NT2/D1 (cell line): ENCODE measurements at regions not wholly inside any gene's neighbourhood (a gene's known extent, or its start where the extent isn't known, plus 50 kb on each side); places are given as distances from the start of the nearest gene placed in this dataset.

Source experiments
- DNase-seq: peaks from one replicate; pipeline ENCODE4 v3.0.0-alpha.2; 2011; ENCODE audit warnings: low read depth, low spot score
- H3K27me3 ChIP-seq: 2 replicates; pipeline ENCODE4 v1.6.0; 2011; ENCODE audit warnings: mild to moderate bottlenecking; ENCODE audit not compliant: insufficient read length, insufficient read depth
- H3K36me3 ChIP-seq: 2 replicates; pipeline ENCODE4 v1.6.1; 2011; ENCODE audit warnings: mild to moderate bottlenecking, low read length, mixed read lengths; ENCODE audit not compliant: insufficient read depth, insufficient read length
- H3K4me1 ChIP-seq: 2 replicates; pipeline ENCODE4 v1.5.1; 2011; ENCODE audit not compliant: insufficient read depth, insufficient read length
- H3K4me3 ChIP-seq: 2 replicates; pipeline ENCODE4 v1.5.1; 2011; ENCODE audit warnings: low read depth; ENCODE audit not compliant: insufficient read length
- H3K9ac ChIP-seq: 2 replicates; pipeline ENCODE4 v1.6.0; 2011; ENCODE audit warnings: low read depth; ENCODE audit not compliant: insufficient read length
- H3K9me3 ChIP-seq: 2 replicates; pipeline ENCODE4 v1.5.1; 2011; ENCODE audit warnings: mild to moderate bottlenecking, low read length; ENCODE audit not compliant: insufficient read depth
- SUZ12 ChIP-seq: IDR thresholded peaks from 2 replicates; pipeline ENCODE4 v1.6.1; 2011; ENCODE audit not compliant: insufficient read length, insufficient read depth; ENCODE audit errors: extremely low read depth
- YY1 ChIP-seq: IDR thresholded peaks from 2 replicates; pipeline ENCODE4 v1.6.1; 2011; ENCODE audit not compliant: insufficient read length, insufficient read depth
- ZNF274 ChIP-seq: IDR thresholded peaks from 2 replicates; pipeline ENCODE4 v1.6.1; 2011; ENCODE audit warnings: mild to moderate bottlenecking, low read depth, low read length

DNA sequence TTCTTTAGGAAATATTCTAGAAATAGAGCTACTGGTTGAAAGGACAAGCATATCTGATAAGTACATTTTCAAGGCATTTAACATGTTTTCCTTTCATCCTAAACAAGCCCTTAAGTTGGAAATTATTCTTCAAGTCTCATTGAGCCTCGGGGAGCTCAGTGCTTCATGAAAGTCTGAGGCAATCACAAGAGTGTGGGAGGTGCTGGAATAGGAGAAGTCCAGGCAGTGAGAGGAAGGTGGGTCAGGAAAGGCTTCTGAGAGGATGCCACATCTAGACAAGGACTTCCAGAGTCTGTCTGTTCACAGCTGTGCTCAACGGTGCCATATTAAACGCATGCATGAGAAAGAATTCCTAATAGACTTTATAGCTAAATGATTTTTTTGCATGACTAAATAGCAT lies 69.8 kb downstream of the CD83 start:
- Histone ChIP-seq H3K9ac (no peak overlapping the region), H3K9me3 (peaks cover 13% of the 10 kb centered on the region; the same call in 1 of the 2 replicates), H3K36me3 (no peaks in the 10 kb centered on the region), H3K27me3 (no peaks in the 10 kb centered on the region), H3K4me1 (no peaks in the 10 kb centered on the region), H3K4me3 (no peak overlapping the region)
- no peak for TF ChIP-seq ZNF274
- no peak for TF ChIP-seq SUZ12
- no peak for TF ChIP-seq YY1
- no peak for DNase-seq

- H3K36me3 ChIP-seq = no peaks in the 10 kb centered on the region
- H3K9me3 ChIP-seq = peaks cover 13% of the 10 kb centered on the region; the same call in 1 of the 2 replicates
- no peak for DNase-seq
- no peaks in the 10 kb centered on the region for H3K4me1 ChIP-seq
- no peaks in the 10 kb centered on the region for H3K27me3 ChIP-seq
- no peak overlapping the region for H3K9ac ChIP-seq
- TF ChIP-seq SUZ12 = no peak
- TF ChIP-seq ZNF274 = no peak
- no peak for TF ChIP-seq YY1
- no peak overlapping the region for H3K4me3 ChIP-seq
These were observed 71.5 kb downstream of the CD83 start for GRCh38 chr6:14189074-14189473.

GRCh38 chr6:14190191-14190928 lies 72.8 kb downstream of the CD83 start:
- H3K4me3 ChIP-seq = no peak overlapping the region
- no peaks in the 10 kb centered on the region for H3K4me1 ChIP-seq
- no peaks in the 10 kb centered on the region for H3K36me3 ChIP-seq
- TF ChIP-seq ZNF274 = no peak
- DNase-seq = no peak
- no peak overlapping the region for H3K9ac ChIP-seq
- peaks cover 8% of the 10 kb centered on the region; the same call in 1 of the 2 replicates for H3K9me3 ChIP-seq
- no peaks in the 10 kb centered on the region for H3K27me3 ChIP-seq

DNA sequence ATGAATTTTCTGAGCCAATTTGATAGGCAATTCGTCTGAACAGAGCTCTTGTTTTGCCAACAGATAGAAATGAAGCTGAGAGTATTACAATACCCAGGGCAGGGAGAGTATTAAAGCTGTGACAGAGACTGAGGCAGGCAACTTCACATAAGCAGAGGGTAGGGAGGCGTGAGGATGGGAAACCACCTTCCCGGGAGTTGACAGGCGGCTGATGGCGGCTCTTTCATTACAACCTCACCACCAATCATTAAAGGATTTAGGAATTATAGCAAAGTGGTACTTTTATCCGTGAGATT lies 73.3 kb downstream of the CD83 start:
- no peaks in the 10 kb centered on the region for H3K27me3 ChIP-seq
- no peak for DNase-seq
- 0 out of 2 replicates have a peak, but pooled peaks cover 6% of the 10 kb centered on the region for H3K9me3 ChIP-seq
- no peak for TF ChIP-seq YY1
- no peak for TF ChIP-seq SUZ12
- TF ChIP-seq ZNF274 = no peak
- H3K4me1 ChIP-seq = no peaks in the 10 kb centered on the region
- no peak overlapping the region for H3K9ac ChIP-seq
- H3K4me3 ChIP-seq = no peak overlapping the region
- no peaks in the 10 kb centered on the region for H3K36me3 ChIP-seq

- no peak overlapping the region for H3K4me3 ChIP-seq
- H3K9me3 ChIP-seq = 0 out of 2 replicates have a peak, but pooled peaks cover 6% of the 10 kb centered on the region
- no peaks in the 10 kb centered on the region for H3K27me3 ChIP-seq
- no peaks in the 10 kb centered on the region for H3K4me1 ChIP-seq
- no peak overlapping the region for H3K9ac ChIP-seq
- no peak for DNase-seq
- no peak for TF ChIP-seq ZNF274
- TF ChIP-seq SUZ12 = no peak
- TF ChIP-seq YY1 = no peak
- H3K36me3 ChIP-seq = no peaks in the 10 kb centered on the region
These were observed 74.2 kb downstream of the CD83 start for GRCh38 chr6:14191761-14192160.

- no peak for TF ChIP-seq ZNF274
- no peak for TF ChIP-seq SUZ12
- no peak for TF ChIP-seq YY1
- Histone ChIP-seq H3K4me1 (no peaks in the 10 kb centered on the region), H3K9ac (no peak overlapping the region), H3K4me3 (no peak overlapping the region), H3K27me3 (no peaks in the 10 kb centered on the region), H3K36me3 (no peaks in the 10 kb centered on the region), H3K9me3 (0 out of 2 replicates have a peak, but pooled peaks cover 3% of the 10 kb centered on the region)
- DNase-seq = no peak
These were observed 74.7 kb downstream of the CD83 start for GRCh38 chr6:14192216-14192788.

GRCh38 chr6:14193524-14193923 lies 76.0 kb downstream of the CD83 start:
- H3K36me3 ChIP-seq = no peaks in the 10 kb centered on the region
- H3K27me3 ChIP-seq = no peaks in the 10 kb centered on the region
- no peak overlapping the region for H3K9ac ChIP-seq
- no peak overlapping the region for H3K4me3 ChIP-seq
- no peaks in the 10 kb centered on the region for H3K9me3 ChIP-seq
- TF ChIP-seq ZNF274 (no peak), YY1 (no peak), SUZ12 (no peak)
- no peak for DNase-seq
- no peaks in the 10 kb centered on the region for H3K4me1 ChIP-seq
